Choroid plexus epithelial cell (primary cell): ENCODE measurements at regions not wholly inside any gene's neighbourhood (a gene's known extent, or its start where the extent isn't known, plus 50 kb on each side); places are given as distances from the start of the nearest gene placed in this dataset.
A peak's percentile ranks its signal among the peaks of the same experiment; 100 is the strongest.

ENCODE experiments used
- DNase-seq: peaks from one replicate; pipeline ENCODE4 v3.0.0-alpha.2; 2010; ENCODE audit warnings: low read depth
- H3K4me3 ChIP-seq: 2 replicates; pipeline ENCODE4 v1.5.1; 2011; ENCODE audit warnings: low read depth, mild to moderate bottlenecking, control low read depth, low read length, moderate library complexity
- CTCF ChIP-seq: conservative IDR thresholded peaks from 2 replicates; pipeline ENCODE4 v1.5.1; 2011; ENCODE audit warnings: low read depth, mild to moderate bottlenecking, control low read depth, inconsistent platforms, low read length, moderate library complexity

GRCh38 chr9:134496413-134497282 is 145.0 kb upstream of the COL5A1 start:
- DNase-seq: peak; percentile 63
- TF ChIP-seq CTCF: no peak
- H3K4me3 ChIP-seq: no peak overlapping the region

- H3K4me3 ChIP-seq: no peak overlapping the region
- TF ChIP-seq CTCF: no peak
- DNase-seq: no peak
Observed at GRCh38 chr9:134497283-134497860, 144.2 kb upstream of the COL5A1 start.

GRCh38 chr9:134498814-134499166 is 142.8 kb upstream of the COL5A1 start:
- TF ChIP-seq CTCF: no peak
- DNase-seq: no peak
- H3K4me3 ChIP-seq: no peak overlapping the region

- H3K4me3 ChIP-seq: no peak overlapping the region
- no peak for TF ChIP-seq CTCF
- no peak for DNase-seq
Observed at GRCh38 chr9:134500931-134501760, 140.5 kb upstream of the COL5A1 start.

- no peak for DNase-seq
- H3K4me3 ChIP-seq: no peak overlapping the region
- TF ChIP-seq CTCF: no peak
Observed at GRCh38 chr9:134501761-134502265, 139.8 kb upstream of the COL5A1 start.

GRCh38 chr9:134502266-134502791 is 139.3 kb upstream of the COL5A1 start:
- no peak overlapping the region for H3K4me3 ChIP-seq
- no peak for DNase-seq
- no peak for TF ChIP-seq CTCF
